GM18511 (cell line): ENCODE measurements at regions not wholly inside any gene's neighbourhood (a gene's known extent, or its start where the extent isn't known, plus 50 kb on each side); places are given as distances from the start of the nearest gene placed in this dataset.
"Not testable (repeated sequence)": the region's sequence is repeated elsewhere in the genome, so short reads cannot be mapped to it uniquely, and the experiment has no call there.

Experiments
- ATAC-seq: cut with Tn5 transposase; IDR thresholded peaks from one replicate; pipeline ENCODE4 v1.9.1; 2021; ENCODE audit warnings: mild to moderate bottlenecking, moderate library complexity; ENCODE audit not compliant: unreplicated experiment

- ATAC-seq = no peak
Measured at GRCh38 chr4:19123681-19124080, 1102.1 kb upstream of the LCORL start.

- ATAC-seq = no peak
Measured at GRCh38 chr4:19119904-19120560, 1098.5 kb upstream of the LCORL start.

DNA sequence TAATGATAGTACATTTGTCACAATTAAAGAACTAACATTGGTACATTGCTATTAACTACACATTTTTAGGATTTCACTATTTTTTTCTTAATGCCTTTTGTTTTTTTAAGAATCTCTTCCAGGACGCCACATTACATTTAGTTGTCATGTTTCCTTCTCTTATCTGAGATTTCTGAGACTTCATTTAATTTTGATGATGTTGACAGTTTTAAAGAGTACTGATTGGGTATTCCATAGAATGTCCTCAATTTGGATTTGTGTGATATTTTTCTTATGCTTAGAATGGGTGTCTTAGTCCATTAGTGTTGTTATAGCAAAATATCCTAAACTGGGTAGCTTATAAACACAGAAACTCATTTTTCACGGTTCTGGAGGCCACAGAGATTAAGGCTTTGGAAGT lies 1095.5 kb upstream of the LCORL start:
- no peak for ATAC-seq

- no peak for ATAC-seq
Measured at GRCh38 chr4:19104176-19104575, 1082.6 kb upstream of the LCORL start.

GRCh38 chr4:19095491-19096046 lies 1074.0 kb upstream of the LCORL start:
- no peak for ATAC-seq

DNA sequence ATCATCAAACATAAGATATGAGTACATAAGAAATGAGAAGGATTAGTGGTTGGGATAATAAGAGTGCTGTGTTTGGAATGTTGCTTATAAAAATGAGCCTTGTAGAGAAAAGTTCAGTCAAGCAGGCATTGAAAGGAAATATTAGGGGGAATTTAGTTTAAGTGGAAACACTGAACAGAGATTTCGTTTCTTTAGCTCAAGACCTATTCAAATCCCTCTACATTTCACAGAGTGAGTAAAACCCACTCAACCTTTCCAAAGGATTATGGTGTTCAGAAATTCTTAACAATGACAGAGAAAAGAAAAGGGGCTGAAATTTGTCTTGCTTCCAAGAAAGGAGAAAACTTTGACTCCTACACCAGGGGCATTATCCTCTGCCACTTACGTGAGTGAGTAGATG lies 1072.4 kb upstream of the LCORL start:
- ATAC-seq = no peak

- ATAC-seq = no peak
Measured at GRCh38 chr4:19092797-19093196, 1071.2 kb upstream of the LCORL start.

- no peak for ATAC-seq
Measured at GRCh38 chr4:19074036-19074435, 1052.5 kb upstream of the LCORL start.

GRCh38 chr4:19063662-19064061 lies 1042.1 kb upstream of the LCORL start:
- no peak for ATAC-seq

DNA sequence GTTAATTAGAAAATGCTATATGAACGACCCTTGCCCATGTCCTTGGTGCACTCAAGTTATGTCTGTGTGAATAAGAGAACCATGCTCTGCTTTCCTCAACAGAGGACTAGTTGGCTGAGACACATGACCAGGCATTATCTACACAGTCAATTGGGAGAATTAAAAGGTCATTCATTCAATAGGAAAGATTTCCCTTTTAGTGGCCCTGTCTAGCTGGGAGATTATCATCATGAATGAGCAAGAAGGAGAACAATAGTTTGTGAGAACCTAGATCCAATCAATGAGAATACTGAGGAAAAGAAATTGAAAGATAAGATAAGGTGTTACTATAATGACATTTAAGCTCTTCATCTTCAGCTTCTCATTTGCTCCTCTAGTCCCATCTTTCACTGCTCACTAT lies 1033.4 kb upstream of the LCORL start:
- no peak for ATAC-seq

GRCh38 chr4:19051831-19052230 lies 1030.3 kb upstream of the LCORL start:
- no peak for ATAC-seq

- no peak for ATAC-seq
Measured at GRCh38 chr4:19047279-19047880, 1025.8 kb upstream of the LCORL start.

DNA sequence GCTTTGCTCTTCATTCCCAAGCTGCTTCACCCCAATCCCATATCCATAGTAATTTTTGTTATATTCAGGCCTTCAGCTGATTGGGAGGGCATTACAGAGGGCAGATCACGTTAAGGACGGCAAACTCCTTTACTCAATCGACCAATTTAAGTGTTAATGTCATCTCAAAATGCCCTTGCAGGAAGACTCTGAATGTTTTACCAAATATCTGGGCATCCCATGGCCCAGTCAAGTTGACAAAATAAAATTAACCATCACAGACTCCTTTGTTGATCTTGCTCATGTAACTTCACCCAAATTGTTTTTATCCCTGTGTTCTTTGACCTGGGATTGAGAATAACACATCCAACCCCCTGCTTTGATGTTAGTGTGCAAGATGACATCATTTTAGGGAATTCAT lies 1018.3 kb upstream of the LCORL start:
- ATAC-seq = no peak

- ATAC-seq = no peak
Measured at GRCh38 chr4:19038231-19038630, 1016.7 kb upstream of the LCORL start.

GRCh38 chr4:19033816-19034733 lies 1012.5 kb upstream of the LCORL start:
- no peak for ATAC-seq

DNA sequence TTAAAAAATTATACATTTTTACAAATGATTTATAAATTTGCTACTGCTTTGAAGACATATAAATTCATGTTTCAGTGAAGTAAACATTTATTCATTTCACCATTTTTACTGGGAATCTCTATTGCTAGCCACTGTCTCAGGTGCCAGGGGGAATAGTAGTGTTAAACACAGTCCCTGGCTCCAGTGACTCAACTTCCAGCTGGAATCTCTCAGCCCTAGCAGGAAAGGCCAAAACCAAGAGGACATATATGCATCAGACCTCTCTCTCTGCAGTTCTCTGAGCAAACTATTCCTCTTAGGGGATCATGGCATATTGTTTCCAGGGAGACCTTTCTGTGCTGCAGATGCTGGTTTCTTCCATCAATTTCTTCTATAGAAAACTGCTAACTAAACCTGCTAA lies 1009.0 kb upstream of the LCORL start:
- ATAC-seq = no peak

GRCh38 chr4:19030048-19030447 lies 1008.5 kb upstream of the LCORL start:
- no peak for ATAC-seq

GRCh38 chr4:19026281-19026680 lies 1004.7 kb upstream of the LCORL start:
- no peak for ATAC-seq

- ATAC-seq = no peak
Measured at GRCh38 chr4:19025031-19025430, 1003.5 kb upstream of the LCORL start.

GRCh38 chr4:19024047-19024446 lies 1002.5 kb upstream of the LCORL start:
- ATAC-seq = no peak

- ATAC-seq = no peak
Measured at GRCh38 chr4:19021617-19022016, 1000.1 kb upstream of the LCORL start.

DNA sequence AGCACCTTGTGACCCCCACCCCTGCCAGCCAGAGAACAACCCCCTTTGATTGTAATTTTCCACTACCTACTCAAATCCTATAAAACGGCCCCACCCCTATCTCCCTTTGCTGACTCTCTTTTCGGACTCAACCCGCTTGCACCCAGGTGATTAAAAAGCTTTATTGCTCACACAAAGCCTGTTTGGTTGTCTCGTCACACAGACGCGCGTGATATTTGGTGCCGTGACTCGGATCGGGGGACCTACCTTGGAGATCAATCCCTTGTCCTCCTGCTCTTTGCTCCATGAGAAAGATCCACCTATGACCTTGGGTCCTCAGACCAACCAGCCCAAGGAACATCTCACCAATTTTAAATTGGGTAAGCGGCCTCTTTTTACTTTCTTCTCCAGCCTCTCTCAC lies 995.0 kb upstream of the LCORL start:
- not testable (repeated sequence) for ATAC-seq
